ENCODE measurements at regions not wholly inside any gene's neighbourhood (a gene's known extent, or its start where the extent isn't known, plus 50 kb on each side); places are given as distances from the start of the nearest gene placed in this dataset.

DNA sequence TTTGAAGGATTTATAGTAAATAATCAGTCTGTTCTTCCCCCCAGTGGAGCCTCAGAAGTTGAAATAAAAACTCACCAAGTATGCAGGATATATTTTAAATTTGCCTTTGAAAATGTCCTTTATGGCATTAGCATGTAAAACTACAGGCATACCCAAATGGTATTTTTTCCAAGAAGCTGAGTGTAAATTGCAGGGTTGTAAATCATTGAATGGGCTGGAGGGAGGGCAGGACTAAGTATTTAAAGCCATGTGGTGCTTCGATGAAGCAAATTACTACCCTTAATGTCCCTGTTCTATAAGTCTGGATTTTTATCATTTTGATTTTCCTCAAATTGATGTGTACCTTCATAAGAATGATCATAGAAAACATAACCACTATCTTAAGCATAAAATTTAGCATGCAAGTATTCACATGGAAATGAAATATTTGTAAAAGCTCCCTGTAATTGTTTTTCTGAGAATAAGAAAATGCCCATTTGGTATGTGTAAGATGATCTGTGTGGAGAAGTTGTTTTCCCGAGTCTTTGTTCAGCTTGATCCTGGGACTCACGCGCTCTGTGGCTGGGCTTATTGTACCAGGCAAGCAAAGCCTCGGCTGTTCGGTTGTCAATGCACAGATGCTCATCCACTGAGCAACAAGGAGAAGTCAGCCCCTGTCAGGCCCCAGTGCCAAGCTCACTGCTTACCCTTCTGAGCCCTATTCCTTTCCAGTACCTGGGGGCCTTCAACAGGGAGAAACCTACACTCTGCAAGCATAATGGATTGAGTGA, 66.7 kb downstream of the CD164 start:
- no peak for DNase-seq

DNA sequence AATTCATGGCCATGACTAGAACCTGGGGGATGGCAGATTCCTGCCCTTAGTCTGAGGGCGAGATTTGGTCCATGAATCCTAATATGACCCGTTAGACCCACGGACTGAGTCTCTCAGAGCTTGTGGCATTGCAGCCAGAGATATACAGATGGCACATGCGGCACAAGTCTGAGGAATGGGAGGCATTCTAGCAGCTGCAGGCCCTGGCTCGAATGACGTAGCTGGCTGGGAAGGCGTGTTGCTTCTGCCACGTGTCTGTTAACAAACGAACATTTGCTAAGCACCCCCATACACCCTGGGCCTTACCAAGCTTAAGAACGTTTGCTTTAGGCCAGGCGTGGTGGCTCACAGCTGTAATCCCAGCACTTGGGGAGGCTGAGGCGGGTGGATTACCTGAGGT, 68.0 kb downstream of the CD164 start:
- DNase-seq = no peak

DNA sequence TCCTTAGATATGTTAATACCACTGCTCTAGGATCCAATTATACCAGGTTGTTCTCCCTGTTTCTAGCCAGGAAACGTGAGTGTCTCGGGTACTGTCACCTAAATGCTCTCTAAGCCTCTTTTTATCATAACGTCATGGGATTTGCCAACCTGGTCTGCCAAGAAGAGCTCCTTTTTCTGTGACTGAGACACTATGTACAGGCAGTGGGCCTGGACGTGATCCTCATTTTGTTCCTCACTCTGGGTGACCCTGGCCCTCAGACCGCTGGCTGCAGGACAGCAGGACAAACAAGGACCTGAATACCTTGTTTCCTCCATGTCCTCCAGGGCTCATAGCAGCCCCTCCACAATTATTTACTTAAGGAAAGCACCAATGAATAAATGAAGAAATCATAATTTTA, 69.1 kb downstream of the CD164 start:
- no peak for DNase-seq

DNA sequence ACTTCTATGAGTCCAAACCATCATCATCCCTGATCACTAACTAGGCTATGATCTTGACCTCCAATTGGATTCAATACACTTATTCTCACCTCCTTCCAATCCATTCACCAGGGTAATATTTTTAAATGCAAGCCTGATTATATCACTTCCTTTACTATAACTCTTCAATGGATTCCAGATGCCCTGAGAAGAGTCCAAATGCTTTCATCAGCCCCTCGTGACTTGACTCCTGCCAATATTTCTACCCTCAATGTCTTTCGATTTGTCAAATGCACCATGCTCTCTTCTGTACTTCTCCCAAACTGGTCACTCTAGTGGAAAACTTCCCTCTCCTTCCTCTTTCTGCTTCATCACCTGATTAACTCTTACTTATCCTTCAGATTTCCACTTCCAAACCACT, 70.8 kb downstream of the CD164 start:
- DNase-seq = no peak

DNA sequence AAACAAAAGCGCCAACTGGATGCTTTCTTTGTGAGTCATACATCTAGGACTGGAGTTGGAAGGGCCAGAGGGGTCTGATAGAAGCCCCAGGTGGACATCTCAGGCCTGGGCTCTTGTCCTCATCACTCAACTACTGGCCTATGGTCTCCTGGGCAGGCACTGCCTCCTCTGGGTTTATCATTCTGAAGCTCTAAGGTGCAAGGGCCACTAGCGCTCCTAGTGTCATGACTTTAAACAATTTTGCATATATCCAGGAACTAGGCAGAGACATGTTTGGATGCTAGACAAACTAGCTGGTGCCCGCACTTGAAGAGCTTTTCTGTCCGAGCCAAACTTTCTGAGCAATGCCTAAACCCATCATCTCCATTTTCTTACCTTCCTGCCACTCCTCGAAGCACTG, 72.3 kb downstream of the CD164 start:
- DNase-seq = no peak

DNA sequence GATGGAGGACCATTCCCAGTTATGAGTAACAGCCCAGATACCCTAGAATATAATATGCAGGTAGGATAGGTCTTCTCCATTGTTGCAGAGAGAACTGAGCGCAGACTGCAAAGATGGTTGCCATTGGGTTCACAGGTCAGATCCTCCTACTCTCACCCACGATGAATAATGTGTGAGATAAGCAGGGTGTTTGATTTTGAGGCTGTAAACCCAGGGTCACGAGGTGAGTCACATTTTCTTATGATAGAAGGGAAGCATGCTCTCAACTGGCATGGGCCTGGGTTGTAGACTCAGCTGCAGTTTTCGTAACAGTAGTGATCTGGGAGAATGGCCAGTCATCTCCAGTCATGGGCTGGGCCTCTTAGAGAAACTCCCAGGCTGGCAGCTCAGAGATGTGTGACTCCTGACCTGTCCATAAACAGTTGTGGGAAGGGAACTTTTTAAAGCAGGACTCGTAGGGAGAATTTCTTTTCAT, 74.2 kb downstream of the CD164 start:
- DNase-seq = no peak

DNA sequence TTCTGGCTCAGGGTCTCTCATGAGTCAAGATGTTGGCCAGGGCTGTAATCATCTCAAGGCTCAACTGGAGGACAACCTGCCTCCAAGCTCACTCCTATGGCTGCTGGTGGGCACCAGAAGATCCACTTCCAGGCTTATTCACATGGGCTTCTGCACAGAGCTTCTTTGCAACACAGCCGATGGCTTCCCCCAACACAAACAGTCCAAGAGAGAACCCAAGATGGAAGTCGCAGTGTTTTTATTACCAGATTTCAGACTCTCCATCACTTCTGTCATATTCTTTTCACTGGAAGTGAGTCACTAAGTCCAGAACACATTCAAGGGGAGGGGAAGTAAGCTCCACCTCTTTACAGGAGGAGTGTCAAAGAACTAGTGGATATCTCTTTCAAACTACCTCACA, 75.5 kb downstream of the CD164 start:
- no peak for DNase-seq

DNA sequence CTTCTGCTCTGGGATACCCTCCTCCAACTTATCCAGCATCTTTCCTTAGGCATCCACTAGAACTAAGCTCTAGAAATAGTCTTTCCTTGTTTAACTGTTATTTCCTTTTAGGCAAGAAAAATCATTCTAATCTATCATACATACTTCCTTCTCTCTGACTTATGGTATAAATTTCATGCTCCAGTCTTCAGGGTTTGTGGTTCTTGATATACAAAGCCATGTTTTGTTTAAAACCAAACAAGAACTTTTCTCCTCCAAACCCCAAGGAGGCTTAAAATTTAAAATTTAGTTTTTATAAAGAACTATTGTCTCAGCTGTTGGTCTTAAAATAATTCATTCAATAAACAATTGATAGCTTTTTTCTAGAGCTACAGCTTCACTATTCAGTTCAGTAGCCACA, 77.2 kb downstream of the CD164 start:
- no peak for DNase-seq

DNA sequence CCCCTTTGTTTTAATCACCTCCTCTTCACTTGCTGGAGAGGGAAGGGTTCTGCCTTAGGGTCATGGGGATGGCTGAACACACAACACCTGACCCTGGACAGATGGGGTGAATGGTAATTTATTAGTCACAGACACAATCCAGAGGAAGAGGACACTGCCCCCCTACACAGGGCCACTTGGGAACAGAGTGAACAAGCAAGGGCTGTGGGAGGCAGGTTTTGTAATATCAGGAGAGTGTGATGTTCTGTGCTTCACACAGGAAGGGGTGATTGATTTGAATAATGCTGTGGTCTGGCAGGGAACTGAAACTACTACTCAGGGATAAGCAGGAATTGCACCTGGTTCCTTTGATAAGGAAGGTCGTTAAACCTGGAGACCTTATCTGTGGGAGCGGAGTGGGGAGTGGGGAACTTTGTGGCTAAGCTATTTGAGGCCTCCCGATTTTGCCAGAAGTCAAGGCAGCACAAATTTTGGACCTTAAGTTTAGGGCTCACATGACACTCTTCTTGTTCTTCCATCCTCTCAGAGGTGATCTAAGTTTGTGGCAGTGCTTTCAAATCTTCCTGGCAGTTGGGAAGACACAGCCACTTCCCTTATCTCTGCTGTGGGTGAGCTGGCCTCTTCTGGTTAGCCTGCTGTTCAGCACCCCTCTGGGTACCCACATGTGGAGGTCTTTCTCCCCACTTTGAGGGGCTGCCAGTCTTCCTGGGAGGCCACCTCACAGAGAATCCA, 77.8 kb downstream of the CD164 start:
- no peak for DNase-seq

DNA sequence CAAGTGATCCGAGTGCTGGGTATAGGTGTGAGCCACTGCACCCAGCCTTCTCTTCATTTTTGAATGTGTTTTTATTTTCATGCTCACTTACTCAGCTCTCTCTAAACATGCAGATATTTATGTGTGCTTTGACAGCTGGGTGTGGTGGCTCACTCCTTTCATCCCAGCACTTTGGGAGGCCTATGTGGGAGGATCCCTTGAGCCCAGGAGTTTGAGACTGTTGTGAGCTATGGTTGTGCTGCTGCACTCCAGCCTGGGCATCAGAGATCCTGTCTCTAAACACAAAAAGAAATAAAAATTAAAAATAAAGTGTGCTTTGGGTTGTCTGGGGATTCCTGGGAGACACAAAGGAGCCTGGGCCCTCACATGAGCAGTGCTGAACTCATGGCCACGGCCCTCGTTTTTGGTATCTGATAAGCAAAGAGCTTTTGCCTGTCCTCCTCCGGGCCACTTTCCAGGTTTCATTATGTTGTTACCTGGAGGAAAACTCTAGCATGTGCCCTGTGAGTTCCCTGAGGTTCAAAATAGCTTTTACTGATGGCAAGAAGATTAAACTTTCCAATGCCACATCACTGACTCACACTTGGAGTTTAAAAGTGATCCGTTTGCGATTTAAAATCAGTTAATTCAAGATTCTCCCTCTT, 78.5 kb downstream of the CD164 start:
- DNase-seq = no peak

DNA sequence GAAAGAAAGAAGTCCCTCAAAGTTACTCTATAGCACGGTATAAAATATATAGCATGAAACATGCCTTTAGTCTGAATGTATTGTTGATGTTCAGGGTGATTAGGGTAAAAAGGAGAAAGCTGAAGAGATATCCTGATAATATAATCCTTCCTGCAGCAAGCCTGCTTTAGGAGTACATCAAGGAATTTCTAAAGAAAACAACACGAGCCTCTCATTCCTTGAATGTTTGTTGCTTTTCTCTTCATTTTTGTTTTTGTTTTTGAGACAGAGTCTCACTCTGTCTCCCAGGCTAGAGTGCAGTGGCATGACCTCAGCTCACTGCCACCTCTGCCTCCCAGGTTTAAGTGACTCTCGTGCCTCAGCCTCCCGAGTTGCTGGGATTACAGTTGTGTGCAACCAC, 79.1 kb downstream of the CD164 start:
- DNase-seq = no peak

DNA sequence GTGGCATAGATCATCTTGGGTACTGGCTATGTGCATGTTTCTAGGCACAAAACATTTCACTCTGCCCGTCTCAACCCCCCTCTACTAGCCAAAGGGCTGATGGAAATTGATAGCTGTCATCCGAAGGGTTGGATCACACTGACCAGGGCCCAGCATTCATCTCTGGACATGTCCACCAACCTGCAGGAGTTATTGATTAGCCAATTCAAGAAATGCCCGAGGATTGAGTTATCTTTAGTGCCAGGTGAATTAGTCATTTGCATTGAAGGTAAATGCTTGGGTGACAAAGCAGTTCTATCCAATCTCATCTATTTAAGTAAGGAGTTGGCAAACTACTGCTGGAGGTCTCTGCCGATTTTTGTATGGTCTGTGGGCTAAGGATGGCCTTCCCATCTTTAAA, 80.1 kb downstream of the CD164 start:
- DNase-seq = no peak

DNA sequence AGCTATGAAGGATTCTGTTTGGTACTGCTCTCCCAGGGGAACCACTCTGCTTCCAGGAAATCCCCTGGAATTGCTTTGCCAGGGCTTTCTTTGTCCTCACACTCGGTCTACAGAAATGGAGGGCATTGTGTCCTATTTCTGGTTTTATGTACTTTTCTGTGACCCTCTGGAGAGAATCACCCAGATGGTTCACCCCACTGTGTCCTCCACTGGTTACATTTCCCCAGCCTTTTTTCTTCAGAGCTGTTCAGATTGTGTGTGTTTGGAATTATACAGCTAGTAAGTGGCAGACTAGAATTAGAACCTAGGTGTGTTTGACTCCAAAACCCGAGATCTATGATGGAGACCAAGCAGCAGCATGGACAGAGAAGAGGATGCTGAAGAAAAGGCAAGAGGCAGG, 80.8 kb downstream of the CD164 start:
- DNase-seq = no peak

DNA sequence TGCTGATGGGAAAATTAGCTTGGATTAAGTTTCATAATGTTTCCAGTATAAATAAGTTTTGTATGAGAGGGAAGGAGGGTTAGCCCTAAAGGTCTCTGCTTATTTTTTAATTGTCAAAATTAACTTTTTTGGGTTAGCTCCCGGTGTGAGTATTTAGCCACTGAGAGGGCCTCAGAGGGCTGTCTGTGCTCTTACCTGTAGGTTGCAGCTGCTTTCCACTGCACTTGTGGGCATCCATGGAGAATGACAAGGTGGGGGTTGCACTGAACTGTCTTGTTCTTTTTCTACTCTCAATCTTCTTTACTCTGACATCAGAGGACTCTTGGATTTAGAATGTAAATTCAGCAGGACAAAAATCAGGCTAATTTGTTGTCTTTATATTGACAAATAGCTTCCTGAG, 81.4 kb downstream of the CD164 start:
- no peak for DNase-seq

DNA sequence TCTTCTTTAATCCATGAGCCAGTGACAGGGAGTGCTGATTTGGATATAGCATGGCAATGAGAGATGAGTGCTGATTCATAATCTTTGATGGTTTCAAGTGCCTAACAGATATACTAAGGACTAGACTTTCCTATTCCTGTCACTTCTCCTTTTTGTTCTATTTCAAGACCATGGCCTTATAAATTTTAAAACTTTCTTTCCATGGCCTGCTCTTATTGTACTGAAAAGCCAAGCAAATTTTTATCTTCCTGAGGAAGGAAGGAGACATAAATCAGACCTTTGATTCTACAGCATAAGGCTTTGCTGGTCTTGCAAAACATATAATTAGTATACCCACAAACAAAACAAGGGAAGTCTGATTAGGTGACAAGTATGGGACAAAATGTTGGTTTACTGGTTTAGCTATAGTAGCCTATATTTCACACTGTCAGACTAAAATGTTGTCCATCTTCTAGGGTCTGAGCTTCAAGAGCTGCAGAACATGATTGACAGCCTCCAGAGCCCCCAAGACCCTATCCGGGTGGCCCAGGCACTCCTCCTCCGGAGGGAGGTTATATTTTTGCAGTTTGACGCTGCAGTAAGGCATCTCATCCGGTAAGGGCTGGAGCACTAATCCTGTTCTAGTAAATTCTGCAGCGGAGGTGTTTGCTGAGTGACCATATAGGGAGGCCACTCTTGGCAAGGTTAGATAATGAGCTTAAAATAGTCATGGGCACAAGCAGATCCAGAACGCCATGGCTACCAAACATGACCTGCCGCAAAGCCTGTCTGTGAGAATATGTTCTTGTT, 82.3 kb downstream of the CD164 start:
- no peak for DNase-seq

DNA sequence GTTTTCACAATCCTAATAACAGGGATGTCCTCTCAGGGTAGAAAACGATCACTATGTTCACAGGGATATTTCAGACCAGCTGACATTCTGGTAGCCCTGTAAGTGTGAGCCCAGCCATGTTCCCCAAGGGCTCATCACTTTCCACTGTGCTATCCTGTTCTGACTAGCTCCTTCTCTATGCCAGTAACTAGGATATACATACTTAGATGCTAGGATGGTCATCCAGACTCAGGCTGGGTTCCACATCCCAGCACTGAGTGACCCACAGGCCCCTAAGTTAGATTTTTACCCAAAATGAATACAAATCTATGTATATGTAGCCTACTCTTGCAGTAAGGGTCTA, 83.0 kb downstream of the CD164 start:
- DNase-seq = no peak

DNA sequence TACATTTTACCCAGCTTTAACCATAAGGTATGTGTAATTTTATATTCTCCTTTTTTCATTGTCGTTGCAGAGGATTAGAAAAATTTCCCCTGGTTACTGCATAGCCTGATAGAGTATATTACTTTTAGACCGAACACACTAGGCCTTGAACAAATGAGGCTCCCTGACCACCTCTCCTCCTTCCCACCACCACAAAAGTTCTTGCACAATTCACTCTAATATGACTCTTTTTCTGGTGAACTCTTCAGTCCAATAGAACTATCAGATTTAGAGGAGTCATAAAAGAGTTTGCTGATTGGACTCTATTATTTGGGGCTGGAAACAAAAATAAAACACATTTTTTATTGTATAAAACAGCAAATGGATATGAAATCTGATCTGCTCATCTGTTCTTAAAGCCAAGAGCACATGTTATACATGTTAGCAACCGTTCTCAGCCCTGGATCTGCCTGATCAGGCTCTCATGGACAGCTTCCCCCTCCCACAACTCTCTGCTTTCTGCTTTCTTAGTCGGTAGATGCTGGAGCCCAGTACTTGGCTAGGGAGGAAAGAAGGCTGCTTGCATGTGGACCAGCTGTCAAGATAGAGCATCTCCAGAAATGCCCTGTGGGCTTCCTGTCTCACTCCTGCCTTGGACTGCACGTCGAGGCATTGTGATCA, 83.5 kb downstream of the CD164 start:
- no peak for DNase-seq

DNA sequence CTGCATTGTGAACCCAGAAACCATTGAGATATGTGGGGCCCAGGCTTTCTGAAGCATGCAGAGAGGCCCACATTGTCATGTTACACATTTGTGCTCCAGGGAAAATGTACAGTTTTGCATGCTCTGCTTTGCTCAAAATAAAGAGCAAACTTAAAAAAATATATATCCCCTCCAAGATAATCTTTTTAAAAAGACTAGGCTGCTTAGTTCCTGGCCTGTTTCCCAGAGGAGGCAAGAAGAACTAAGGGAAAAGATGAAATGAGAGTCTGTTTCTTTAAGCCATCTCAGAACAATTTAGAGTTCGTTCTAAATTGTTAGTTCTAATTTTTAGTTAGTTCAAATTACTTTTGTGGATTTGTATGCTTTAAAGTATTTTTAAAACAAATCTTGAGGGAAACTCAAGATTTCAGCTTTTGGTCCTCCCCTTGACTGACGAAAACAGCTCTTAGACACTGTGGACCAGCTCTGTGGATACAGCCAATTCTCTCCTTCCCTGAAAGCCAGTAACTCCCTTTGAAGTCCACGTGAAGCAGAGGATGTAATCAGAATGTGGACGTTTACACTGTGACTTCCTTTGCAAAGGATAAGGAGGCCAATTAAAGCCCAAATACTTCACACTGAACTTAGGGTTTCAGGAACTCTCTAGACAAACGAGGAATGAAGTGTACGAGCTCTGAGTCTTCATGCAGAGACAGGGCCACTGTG, 84.7 kb downstream of the CD164 start:
- DNase-seq = no peak

DNA sequence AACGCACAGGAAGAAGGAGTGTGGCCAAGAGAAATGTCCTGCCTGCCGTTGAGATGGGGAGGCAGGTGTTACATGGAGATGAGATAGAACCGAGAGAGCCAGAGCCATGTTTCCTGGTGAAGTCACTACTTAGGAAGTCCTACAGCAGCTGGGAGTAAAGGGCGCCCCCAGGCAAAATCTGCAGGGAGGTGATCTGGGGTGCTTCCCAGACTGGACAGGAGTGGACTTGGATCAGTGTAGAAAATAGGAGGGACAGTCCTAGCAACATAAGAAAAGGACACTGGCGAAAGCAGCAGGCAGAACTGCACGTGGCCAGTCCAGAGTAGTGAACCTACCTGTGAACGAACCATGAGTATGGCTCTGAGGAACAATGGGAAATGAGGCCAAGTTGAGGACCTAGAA, 85.3 kb downstream of the CD164 start:
- no peak for DNase-seq

DNA sequence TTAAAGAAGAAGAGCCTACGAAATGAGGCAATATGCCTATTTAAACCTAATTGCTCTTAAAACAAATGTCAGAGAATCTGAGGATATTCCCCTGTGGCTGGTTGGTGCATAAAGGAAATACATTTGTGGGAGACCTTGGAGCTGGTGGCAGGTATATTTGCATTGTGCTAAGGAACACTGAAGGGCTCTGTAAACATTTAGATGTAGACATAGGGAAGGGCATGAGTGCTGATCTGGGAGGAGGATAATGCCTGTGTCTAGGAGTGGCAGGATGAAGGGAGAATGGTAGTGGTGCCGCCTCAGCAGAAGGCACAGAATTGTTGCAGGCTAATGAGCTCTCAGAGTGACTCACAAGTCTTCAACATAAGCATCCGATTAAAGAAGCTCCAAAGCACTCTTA, 85.8 kb downstream of the CD164 start:
- no peak for DNase-seq

DNA sequence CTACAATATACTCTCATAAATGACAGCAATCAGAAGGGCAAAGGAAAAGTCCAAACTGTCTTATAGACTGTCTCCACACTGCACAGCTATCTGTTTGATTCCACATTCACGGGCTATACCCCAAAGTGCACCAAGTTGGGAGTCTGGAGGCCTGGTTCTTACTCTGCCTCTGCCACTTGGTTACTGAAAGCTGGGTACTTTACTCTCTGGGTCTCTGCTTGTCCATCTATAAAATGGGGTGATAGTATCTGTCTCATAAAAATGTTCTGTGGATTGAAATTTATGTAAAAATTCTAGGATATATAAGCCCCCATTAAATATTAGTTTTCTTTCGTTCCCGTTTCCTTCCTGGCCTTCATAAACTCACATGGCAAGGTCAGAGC, 86.5 kb downstream of the CD164 start:
- no peak for DNase-seq

DNA sequence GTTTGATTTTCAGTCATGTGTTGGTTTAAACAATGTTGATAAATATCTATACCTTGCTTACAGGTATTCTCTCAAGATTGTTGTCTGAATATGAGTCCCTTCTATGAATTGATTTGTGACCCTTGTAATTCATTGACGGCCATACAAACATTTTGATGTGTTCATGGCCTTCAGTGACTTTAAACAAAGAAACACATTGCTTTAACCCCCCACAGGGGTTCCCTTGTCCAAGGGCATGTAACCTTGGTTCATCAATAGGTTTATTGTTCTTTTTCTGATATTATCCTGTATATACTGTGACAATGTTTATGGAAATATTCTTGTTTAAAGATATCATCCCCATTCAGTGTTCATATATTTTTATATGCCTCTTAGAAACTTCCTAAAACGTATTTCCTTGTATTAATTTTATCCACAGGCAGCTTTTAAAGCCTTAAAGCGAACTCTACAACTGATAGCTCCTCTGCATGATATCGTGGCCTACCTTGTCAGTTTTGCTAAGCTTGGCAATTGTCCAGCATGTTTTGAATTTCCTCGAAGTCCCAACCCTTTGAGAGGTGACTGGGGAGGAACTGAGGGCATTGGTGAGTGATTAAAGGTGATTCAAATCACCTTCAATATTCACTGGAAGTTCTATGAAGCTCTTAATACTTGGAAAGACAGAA, 87.0 kb downstream of the CD164 start:
- DNase-seq = no peak

All from CD4-positive, alpha-beta T cell treated with Interleukin-6 for 4 hours (primary cell).